ENCODE measurements at regions not wholly inside any gene's neighbourhood (a gene's known extent, or its start where the extent isn't known, plus 50 kb on each side); places are given as distances from the start of the nearest gene placed in this dataset.
A peak's percentile ranks its signal among the peaks of the same experiment; 100 is the strongest.

DNA sequence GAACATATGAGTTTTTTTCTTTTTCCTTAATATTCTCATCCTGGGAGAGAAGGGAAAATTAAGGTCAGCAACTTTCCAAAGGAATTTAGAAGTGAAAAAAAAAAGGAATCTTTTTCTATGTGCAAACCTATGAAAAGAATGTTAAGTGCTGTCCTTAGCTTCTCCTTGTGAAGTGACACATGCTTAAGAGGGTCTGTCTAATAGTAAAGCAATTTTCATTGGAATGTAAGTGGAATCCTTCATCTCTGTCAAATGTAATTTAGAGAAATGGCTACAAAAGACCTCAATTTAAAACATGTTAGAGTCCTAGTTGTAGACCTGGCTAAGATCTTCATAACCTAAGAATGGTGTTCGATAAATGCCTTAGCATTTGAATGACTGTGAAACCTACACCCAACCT lies 117.4 kb upstream of the EPB41L3 start:
- DNase-seq, result no peak
- intact Hi-C loops (cut with DNase I), result no loop called here
- no peak for ATAC-seq (ENCODE audit: poor library complexity)

DNA sequence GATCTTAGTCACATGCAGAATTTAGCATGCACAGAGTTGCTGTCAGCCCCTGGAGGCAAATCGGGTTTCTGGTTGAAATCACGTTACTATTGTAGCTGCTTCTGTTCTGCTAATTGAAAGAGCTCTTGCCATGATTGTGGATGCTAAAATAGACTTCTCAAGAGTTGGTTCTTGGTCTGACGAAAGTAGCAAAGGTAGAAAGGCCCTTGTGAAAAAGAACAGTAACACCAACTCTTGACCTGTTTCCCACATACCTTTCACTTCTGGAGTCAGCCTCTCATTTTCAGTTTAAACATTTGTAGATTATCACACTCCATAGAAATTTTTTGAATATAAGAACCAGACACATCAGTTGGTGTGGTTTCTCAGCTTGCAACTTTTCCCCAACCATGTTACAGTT lies 110.0 kb upstream of the EPB41L3 start:
- intact Hi-C loops (cut with DNase I), result no loop called here
- ATAC-seq (ENCODE audit: poor library complexity) (no peak), DNase-seq (no peak)

DNA sequence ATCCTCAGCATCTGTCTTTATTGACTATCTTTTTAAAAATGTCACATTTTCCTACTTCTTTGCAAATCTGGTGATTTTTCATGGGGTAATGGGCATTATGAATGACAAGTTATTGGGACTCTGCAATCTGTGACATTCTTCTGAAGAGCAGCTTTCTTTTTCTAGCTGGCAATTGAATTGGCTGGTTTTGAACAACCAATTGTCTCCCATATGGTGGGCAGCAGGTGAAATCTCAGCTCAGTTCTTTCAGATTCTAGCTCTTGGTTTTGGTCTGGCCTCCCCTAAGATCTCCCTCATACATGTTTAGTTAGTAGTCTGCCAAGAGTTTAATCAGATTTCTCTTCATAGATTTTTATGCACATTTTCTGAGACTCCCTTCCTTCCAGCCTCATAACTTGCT lies 107.9 kb upstream of the EPB41L3 start:
- ATAC-seq (ENCODE audit: poor library complexity), result no peak
- intact Hi-C loops (cut with DNase I), result no loop called here

DNA sequence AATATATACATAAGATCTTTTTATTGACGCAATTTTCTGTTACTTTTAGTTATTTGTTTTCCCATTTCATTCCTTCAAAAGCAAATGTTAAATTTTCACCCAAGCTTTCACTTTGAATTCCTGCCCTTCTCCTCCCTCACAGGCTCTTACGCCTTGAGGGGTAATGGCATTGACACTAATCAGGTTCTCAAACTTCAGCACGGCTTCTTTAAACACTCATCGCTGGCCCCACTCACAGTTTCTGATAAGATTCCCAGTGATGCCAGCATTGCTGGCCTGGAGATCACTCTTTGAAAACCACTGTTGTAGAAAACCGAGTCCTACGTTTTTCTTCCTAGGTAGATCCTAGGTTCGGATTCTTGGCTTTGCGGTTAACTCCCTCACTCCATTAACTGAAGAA lies 105.6 kb upstream of the EPB41L3 start:
- ATAC-seq (ENCODE audit: poor library complexity) (no peak), DNase-seq (no peak)
- intact Hi-C loops (cut with DNase I), result no loop called here

More for the DNA sequence above, 107.9 kb upstream of the EPB41L3 start:
- no peak for DNase-seq

DNA sequence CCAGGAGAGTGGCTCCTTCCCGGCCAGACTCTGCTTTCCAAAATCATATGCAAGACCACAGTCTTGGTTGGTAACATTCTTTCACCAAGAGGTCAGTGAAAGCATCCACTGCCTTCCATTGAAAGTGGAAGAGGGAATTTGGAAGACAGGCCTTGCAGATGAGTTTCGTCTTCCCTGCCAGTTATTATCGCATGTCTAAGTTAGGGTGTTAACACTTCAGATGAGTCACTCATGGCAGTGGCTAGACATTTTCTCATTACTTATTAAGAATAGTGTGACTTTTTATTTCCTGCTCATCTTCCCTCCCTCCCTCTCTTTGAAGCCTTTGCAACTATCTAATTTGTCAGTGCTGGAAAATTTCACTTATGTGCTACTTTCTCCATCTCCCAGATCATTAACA lies 102.9 kb upstream of the EPB41L3 start:
- DNase-seq, result no peak
- intact Hi-C loops (cut with DNase I), result no loop called here
- ATAC-seq (ENCODE audit: poor library complexity), result no peak

DNA sequence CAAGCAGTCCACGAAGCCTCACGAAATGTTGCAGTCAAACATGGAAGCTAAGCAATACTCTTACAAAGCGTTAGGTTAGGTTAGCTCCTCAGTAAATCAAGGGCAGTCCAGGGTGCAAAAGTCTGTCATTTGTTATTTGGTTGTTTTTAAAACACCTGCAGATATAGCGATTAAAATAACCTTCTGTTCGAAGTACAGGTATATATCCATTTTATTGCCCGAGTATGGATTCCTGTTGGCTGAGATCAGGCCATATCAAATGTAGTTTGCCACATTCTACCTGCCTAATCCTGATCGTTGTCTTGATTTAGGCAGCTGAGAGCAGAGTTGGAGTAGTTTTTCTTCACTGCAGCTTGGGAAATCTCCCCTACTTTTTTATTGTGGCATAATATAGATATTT lies 99.5 kb upstream of the EPB41L3 start:
- intact Hi-C loops (cut with DNase I), result no loop called here
- DNase-seq, result no peak
- no peak for ATAC-seq (ENCODE audit: poor library complexity)

DNA sequence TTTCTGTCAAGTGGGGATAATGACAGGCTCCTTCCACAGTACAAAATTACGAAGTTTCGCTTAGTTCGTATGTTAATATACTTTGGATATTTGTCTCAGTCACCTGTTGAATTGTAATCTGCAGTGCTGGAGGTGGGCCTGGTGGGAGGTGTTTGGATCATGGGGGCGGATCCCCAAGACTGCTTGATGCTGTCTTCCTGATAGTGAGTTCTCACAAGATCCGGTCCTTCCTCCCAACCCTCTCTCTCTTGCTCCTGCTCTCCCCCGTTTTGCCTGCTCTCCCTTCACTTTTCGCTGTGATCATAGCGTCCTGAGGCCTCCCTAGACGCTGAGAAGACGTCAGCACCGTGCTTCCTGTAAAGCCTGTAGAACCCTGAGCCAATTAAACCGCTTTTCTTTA lies 97.1 kb upstream of the EPB41L3 start:
- no peak for ATAC-seq (ENCODE audit: poor library complexity)

DNA sequence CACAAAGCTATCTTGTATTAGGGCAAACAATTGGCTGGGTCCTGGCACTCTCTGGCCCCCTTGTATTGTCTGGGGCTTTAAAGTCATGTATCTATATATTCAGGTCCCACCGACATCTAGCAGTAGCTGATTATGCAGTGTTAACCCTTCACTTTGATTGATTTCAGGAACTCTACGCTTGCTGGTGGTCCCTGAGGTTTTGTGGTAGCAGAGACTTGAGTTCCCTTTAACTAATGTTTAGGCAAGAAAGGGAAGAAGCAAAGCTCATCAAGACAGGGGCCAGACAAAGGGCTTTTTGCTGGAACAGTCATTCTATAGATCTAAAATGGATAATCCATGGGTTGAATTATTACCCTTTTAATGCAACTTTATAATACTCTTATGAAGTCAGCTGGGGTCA lies 95.3 kb upstream of the EPB41L3 start:
- intact Hi-C loops (cut with DNase I), result no loop called here
- ATAC-seq (ENCODE audit: poor library complexity) (no peak), DNase-seq (no peak)

More for the DNA sequence above, 97.1 kb upstream of the EPB41L3 start:
- intact Hi-C loops (cut with DNase I), result no loop called here
- DNase-seq, result no peak

DNA sequence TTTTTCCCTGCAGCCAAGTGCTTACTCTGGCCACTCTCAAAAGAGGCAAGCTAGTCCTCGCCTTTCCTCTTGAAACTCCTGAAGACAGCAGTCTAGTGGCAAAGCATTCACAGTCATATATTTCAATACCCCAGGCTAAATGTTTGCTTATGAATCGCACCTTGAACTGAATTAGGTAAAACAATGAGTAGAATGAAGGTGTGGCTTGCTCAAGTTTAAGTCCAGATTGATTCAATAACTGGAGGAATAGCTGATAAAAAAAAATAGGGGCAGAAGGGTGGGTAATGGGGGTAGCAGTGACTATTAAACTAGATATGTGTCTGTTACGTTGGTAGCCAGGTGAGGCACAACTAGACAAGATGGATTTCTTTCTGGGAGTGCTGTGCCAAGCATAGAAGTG lies 88.2 kb upstream of the EPB41L3 start:
- intact Hi-C loops (cut with DNase I), result no loop called here
- no peak for DNase-seq
- ATAC-seq (ENCODE audit: poor library complexity), result no peak

DNA sequence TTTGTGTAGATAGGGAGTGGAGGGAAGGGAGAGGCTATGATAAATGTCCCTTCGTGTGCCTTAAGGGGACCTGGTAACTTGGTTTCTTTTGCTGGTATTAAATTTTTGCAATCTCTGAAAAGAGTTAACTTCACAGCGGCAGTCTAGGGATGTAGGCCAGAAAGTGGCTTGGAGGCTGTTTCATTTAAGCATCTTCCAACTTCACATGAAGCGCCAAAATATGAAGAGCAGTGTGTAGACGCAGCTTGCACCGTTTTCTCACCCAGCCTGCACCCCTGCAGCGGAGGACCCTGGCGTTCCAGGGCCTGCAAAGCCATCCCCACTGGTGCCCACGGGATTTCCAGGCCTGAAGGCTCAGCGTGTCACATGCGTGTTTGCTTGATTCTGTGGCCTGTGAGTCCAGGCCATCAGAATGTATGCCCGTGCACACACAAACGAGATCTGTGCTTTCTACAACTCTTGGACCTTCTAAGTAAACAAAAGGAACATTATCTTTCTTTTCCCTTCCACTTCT lies 87.2 kb upstream of the EPB41L3 start:
- no peak for ATAC-seq (ENCODE audit: poor library complexity)
- no peak for DNase-seq
- intact Hi-C loops (cut with DNase I), result no loop called here

DNA sequence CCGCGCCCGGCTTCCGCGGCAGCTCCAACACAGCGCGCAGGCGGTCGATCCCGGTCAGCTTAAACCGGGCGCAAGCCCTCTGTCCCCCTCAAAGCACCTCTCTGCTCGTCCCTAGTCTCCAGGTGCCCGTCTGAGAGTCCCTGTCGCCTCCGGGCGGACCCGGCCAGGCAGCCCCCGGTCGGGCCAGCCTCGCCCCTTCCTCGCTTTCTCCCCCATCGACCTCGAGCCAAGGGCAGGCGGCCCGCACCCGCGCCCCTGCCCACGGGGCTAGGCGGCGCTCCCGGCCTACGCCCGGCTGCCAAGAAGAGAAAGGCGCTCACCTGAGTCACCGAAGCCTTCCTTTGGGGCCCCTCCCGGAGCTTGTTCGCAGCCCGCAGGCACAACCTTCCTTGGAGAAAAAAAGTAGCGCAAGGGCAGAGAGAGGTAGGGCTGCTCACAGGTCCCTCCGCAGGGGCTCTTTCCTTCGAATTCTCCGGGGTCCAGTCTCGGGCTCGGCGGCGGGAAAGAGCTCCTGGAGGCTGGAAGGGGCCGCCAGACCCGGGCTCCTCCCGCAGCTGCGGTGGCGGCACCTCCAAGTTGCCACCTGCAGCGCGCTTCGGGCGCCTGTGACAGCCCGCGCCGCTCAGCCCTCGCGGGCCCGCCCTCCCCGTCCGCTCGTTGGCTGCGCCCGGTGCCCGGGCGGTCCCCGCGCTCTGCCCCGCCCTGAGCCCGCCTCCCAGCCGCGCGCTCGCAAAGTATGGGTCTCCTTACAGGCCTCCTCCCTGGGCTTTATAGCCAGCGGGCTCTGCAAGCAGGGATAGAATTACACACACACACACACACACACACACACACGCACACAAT lies 86.5 kb upstream of the EPB41L3 start:
- intact Hi-C loops (cut with DNase I), result no loop called here
- peak; percentile 85 for DNase-seq

DNA sequence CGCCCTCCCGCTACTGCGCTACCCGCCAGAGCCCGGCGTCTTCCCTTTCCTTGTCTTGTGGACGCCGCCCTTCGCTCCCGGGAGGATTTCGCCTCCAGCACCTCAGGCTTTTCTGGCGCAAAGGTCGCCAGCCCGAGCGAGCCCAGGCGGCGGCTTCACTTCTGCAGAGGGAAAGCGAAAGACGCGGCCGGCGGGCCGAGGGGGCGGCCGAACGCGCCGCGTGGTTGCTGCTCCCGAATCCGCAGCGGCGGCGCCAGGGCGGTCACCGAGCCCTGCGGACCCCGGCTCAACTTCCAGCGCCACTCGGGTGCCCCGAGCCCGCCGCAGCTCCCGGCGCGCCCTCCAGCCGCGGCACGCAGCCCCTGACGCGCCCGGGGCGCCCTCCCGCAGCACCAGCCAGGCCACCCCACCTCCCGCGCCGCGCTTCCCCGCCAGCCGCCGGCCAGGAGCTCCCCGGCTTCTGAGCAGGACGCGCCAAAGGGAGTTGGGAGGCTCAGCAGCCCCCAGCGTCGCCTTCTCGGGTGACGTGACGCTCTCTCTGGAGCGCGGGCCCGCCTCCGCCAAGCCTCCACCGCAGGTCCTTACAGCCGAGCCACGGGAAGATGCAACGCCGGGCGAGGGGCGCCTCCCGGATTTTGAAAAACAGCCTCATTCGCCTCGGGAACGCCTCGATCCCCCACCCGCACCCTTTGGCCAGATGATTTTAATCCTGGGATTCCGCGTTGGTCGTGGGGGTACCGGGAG lies 84.9 kb upstream of the EPB41L3 start:
- intact Hi-C loops (cut with DNase I), result no loop called here
- DNase-seq (peak; percentile 76), ATAC-seq (ENCODE audit: poor library complexity) (peak; percentile 26)

More for the DNA sequence above, 86.5 kb upstream of the EPB41L3 start:
- ATAC-seq (ENCODE audit: poor library complexity), result peak; percentile 96

DNA sequence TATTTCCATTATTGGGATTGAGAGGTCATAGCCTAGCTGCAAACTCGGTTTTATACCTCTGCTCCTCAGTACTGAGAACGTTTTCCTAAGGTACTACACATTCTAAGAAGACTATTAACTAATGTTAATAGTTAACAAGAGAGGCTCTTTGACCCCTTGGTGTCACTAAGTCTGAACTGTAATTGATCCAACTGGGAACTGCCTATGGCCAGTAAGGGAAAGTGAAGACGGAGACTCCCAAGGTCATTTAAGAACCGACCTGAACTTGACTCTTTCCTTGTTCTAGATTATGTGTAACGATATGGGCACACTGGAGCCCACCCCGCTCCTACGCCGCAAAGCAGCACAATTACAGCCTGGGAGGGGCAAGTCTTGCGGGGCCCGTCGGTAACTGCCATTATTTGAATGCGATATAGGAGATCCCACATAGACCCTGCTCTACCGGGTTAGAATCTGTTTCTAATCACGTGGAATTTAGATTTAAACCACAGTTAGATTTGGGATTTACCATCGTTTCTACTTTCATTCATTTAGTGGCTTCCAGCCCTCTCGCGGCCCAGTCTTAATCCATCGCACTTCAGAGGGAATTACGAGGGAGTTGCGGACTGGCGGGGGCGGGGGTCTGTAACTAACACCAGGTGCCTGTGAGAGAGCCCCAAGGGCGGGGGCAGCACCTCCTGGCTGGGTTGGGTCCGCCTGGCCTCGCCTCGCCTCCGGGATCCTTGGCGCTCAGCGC lies 84.1 kb upstream of the EPB41L3 start:
- DNase-seq, result no peak
- ATAC-seq (ENCODE audit: poor library complexity), result no peak
- intact Hi-C loops (cut with DNase I), result no loop called here

DNA sequence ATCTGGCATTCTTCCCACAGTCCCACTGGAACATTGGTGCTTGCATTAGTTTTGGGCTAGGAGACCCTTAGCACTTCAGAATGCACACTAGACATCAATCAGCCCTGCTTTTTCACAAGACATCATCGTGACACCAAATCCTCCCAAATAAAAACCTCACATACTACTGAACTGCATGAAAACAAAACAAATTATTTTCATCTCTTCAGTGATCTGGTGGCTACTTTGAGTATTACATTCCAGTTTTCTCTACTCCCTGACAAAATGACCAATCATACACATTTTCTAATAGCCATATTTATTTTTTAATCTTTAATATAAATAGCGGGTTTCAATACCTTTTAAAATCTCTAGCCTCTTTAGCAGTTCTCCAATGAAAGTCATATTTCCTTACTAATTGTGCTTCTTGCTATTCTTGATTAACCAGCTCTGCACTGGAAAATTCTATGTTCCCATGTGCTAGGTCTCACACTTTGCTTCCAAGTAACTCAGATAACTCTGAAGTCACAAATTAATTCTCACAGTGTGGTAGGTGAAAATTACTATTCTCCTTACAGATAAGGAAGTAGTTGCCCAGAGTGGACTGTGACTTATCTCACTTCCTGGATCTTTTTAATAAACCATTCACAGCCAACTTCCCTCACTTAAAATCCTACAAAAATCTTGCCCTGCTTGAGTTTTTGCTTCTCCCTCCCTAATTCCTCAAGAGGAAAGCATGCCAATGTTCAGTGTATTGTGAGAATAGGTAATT lies 82.5 kb upstream of the EPB41L3 start:
- intact Hi-C loops (cut with DNase I), result no loop called here
- DNase-seq, result no peak
- ATAC-seq (ENCODE audit: poor library complexity), result no peak

DNA sequence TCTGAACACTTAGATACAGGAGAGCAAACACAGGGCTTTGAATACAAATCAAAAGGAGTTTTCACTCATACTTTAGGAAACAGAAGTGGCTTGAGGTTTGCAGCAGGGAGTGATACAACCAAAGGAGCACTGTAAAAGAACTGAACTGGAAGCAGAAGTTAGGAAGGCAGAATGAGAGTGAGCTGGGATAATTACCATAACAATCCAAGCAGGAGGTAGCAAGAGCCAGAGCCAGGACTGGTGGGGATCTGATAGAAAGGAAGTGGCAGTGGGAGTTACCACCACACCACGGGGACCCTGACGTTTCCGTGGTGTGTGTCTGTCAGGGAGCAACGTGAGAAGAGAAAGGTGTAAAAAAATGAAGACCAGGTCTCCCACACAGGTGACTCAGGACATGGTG lies 81.3 kb upstream of the EPB41L3 start:
- ATAC-seq (ENCODE audit: poor library complexity) (no peak), DNase-seq (no peak)
- intact Hi-C loops (cut with DNase I), result no loop called here

DNA sequence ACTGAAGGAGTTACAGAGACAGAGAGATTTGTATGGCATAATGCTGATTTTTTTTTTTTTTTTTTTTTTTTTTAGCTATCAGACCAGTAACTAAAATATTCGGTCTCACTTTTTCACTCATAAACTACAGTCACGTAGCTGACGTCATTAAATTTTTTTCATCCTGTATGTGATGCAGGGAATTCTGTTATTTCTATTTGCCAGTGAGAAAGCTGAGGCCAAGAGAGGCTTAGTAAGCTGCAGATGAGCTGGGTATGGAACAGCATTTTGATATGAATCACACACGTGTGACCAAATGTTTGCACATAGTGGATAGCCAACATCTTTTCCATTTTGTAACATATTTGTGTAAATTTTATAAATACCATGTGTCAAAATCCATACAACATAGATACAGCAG lies 79.1 kb upstream of the EPB41L3 start:
- ATAC-seq (ENCODE audit: poor library complexity) (no peak), DNase-seq (no peak)
- intact Hi-C loops (cut with DNase I), result no loop called here

DNA sequence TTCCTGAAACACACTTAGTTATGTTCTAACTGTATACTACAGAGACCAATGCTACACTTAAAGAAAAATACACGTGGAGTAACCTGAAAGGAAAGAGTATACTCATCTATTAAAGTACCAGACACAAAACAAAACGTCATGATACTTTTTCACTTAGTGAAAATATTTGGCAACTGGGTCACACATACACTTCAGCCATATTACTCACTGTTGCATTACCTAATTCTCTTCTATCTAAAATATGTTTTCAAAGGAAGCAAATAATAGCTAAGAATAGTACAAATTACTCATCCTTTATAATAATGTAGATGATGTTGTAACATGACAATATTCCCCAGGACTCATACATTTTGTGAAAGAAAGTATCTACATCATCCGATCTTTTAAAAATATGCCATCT lies 76.5 kb upstream of the EPB41L3 start:
- DNase-seq (no peak), ATAC-seq (ENCODE audit: poor library complexity) (no peak)
- intact Hi-C loops (cut with DNase I), result no loop called here

DNA sequence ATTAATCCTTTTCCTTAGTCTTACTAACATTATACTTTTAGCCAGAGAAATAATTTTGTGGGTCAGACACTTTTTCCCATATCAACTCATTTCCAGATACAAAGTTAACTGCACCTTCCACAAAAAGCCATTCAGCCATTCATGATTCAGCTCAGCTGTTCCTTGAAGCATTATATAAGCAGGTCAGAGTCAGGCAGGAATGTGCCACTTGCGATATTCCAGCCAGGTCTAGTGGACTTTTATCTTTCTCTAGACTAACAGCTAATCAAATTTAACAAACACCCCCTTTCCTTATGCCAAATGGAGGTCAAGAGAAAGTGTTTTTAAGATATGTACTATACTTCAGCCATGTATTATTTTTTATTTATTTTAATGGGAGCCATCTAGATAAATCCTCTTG lies 75.6 kb upstream of the EPB41L3 start:
- ATAC-seq (ENCODE audit: poor library complexity), result no peak
- intact Hi-C loops (cut with DNase I), result no loop called here

More for the DNA sequence above, 75.6 kb upstream of the EPB41L3 start:
- no peak for DNase-seq

Measured in Right ventricle myocardium superior (tissue), 1 donor.